HuH-7.5 (cell line): ENCODE measurements at regions not wholly inside any gene's neighbourhood (a gene's known extent, or its start where the extent isn't known, plus 50 kb on each side); places are given as distances from the start of the nearest gene placed in this dataset.
"Not testable (repeated sequence)": the region's sequence is repeated elsewhere in the genome, so short reads cannot be mapped to it uniquely, and the experiment has no call there.

ENCODE experiments used
- DNase-seq: peaks from one replicate; pipeline ENCODE4 v3.0.0; 2011; ENCODE audit warnings: low spot score

- DNase-seq = no peak
Observed at GRCh38 chr13:89053418-89053817, 1382.2 kb downstream of the SLITRK5 start.

GRCh38 chr13:89057274-89057673 is 1386.1 kb downstream of the SLITRK5 start:
- DNase-seq = no peak

- no peak for DNase-seq
Observed at GRCh38 chr13:89057862-89058261, 1386.7 kb downstream of the SLITRK5 start.

- DNase-seq = no peak
Observed at GRCh38 chr13:89061821-89062220, 1390.7 kb downstream of the SLITRK5 start.

GRCh38 chr13:89066868-89067466 is 1395.8 kb downstream of the SLITRK5 start:
- DNase-seq = no peak

GRCh38 chr13:89072979-89073378 is 1401.8 kb downstream of the SLITRK5 start:
- DNase-seq = no peak

- no peak for DNase-seq
Observed at GRCh38 chr13:89076622-89077021, 1405.5 kb downstream of the SLITRK5 start.

GRCh38 chr13:89082623-89083022 is 1411.5 kb downstream of the SLITRK5 start:
- DNase-seq = no peak

- DNase-seq = not testable (repeated sequence)
Observed at GRCh38 chr13:89088107-89088506, 1416.9 kb downstream of the SLITRK5 start.

- no peak for DNase-seq
Observed at GRCh38 chr13:89097994-89098393, 1426.8 kb downstream of the SLITRK5 start.

GRCh38 chr13:89113744-89114143 is 1442.6 kb downstream of the SLITRK5 start:
- no peak for DNase-seq

GRCh38 chr13:89115307-89115706 is 1444.1 kb downstream of the SLITRK5 start:
- no peak for DNase-seq

- DNase-seq = no peak
Observed at GRCh38 chr13:89136678-89137077, 1465.5 kb downstream of the SLITRK5 start.

- DNase-seq = peak; percentile 4
Observed at GRCh38 chr13:89150362-89150761, 1479.2 kb downstream of the SLITRK5 start.

GRCh38 chr13:89153941-89154340 is 1482.8 kb downstream of the SLITRK5 start:
- DNase-seq = no peak

- DNase-seq = peak; percentile 5
Observed at GRCh38 chr13:89163096-89163495, 1491.9 kb downstream of the SLITRK5 start.

GRCh38 chr13:89165685-89166084 is 1494.5 kb downstream of the SLITRK5 start:
- no peak for DNase-seq

- DNase-seq = no peak
Observed at GRCh38 chr13:89169951-89170350, 1498.8 kb downstream of the SLITRK5 start.

- no peak for DNase-seq
Observed at GRCh38 chr13:89181041-89181440, 1509.9 kb downstream of the SLITRK5 start.

GRCh38 chr13:89199138-89199537 is 1528.0 kb downstream of the SLITRK5 start:
- no peak for DNase-seq

- DNase-seq = no peak
Observed at GRCh38 chr13:89204435-89204834, 1533.3 kb downstream of the SLITRK5 start.

- DNase-seq = no peak
Observed at GRCh38 chr13:89205856-89206520, 1534.8 kb downstream of the SLITRK5 start.

- no peak for DNase-seq
Observed at GRCh38 chr13:89212186-89212585, 1541.0 kb downstream of the SLITRK5 start.

- no peak for DNase-seq
Observed at GRCh38 chr13:89214185-89214584, 1543.0 kb downstream of the SLITRK5 start.
